ENCODE measurements at regions not wholly inside any gene's neighbourhood (a gene's known extent, or its start where the extent isn't known, plus 50 kb on each side); places are given as distances from the start of the nearest gene placed in this dataset.

DNA sequence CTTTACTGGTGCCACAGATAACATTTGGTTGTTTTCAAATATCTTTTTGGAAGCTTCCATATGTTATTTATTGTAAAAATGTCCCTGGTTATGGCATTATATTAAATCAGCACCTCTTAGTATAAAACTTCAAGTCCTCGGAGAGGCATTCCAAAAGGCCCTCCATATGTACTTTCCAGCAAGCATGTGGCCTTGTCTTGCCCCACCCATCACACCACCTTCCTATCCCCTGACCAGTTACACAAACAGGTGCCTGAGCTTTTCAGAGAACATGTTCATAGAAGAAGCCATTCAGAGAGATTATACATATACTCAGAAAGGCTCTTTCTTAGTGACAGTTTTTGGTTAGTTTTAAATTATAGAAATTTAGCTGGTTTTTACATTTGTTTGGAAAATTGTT is 92.4 kb upstream of the PRKG1 start:
- H3K9me3 Mint-ChIP-seq: no peaks in the 10 kb centered on the region
- H3K4me3 Mint-ChIP-seq: no peak overlapping the region
- no peaks in the 10 kb centered on the region for H3K4me1 Mint-ChIP-seq (ENCODE audit: low read depth)
- H3K36me3 Mint-ChIP-seq (ENCODE audit: low read depth): no peaks in the 10 kb centered on the region
- no peak for TF ChIP-seq CTCF (IDR thresholded peaks at IDR 0.05)
- H3K27ac Mint-ChIP-seq: no peak overlapping the region
- no peaks in the 10 kb centered on the region; the same call in 1 of the 2 replicates for H3K27me3 Mint-ChIP-seq (ENCODE audit: insufficient read depth)
- no peak for DNase-seq

GRCh38 chr10:50982989-50983388 is 91.3 kb upstream of the PRKG1 start:
- Mint-ChIP-seq H3K4me1 (ENCODE audit: low read depth) (no peaks in the 10 kb centered on the region), H3K27me3 (ENCODE audit: insufficient read depth) (no peaks in the 10 kb centered on the region; the same call in 1 of the 2 replicates), H3K4me3 (no peak overlapping the region), H3K9me3 (no peaks in the 10 kb centered on the region), H3K27ac (no peak overlapping the region), H3K36me3 (ENCODE audit: low read depth) (no peaks in the 10 kb centered on the region)
- DNase-seq: no peak
- TF ChIP-seq CTCF (IDR thresholded peaks at IDR 0.05): no peak

DNA sequence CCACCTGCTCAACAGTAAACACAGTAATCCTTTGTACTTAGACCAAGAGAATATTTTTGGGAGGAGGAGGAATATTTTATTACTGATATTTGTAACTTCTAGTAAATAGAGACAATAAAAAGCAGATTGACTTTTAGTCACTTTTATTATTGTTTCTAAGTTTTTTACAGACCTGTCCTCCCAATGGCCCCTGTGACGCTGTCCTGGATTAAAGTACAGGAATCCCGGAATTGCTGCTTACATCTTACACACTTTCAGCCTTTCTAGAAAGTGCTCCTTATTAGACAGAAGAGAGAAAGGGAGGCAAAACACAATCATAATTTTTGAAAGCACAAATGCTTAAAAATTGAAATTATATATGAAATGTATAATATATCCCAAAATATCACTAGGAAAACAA is 86.4 kb upstream of the PRKG1 start:
- Mint-ChIP-seq H3K36me3 (ENCODE audit: low read depth) (no peaks in the 10 kb centered on the region), H3K4me1 (ENCODE audit: low read depth) (peaks cover 23% of the 10 kb centered on the region), H3K27ac (no peak overlapping the region), H3K27me3 (ENCODE audit: insufficient read depth) (peaks cover 6% of the 10 kb centered on the region), H3K4me3 (no peak overlapping the region), H3K9me3 (no peaks in the 10 kb centered on the region)
- TF ChIP-seq CTCF (IDR thresholded peaks at IDR 0.05): no peak
- DNase-seq: no peak

DNA sequence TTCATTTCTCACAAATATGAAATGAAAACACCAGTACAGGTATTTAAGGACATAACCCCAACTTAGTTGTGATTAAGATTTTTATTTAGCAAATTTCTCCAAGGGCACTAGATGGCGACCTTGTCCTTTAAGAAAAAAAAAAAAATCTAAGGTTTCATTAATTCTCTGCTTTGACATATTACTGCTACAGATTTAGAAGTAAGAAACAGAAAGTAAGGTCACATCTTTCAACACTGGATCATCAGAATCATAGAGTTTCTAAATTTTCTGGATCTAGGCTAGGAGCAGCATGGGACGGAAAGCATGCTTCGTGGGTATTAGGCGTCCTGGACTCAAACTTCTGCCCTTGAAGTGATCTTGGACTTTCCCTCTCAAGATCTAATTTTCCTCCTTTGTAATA is 85.5 kb upstream of the PRKG1 start:
- peak; percentile 75 for TF ChIP-seq CTCF (IDR thresholded peaks at IDR 0.05)
- Mint-ChIP-seq H3K4me3 (no peak overlapping the region; the same call in 1 of the 2 replicates), H3K27me3 (ENCODE audit: insufficient read depth) (peaks cover 8% of the 10 kb centered on the region)

DNA sequence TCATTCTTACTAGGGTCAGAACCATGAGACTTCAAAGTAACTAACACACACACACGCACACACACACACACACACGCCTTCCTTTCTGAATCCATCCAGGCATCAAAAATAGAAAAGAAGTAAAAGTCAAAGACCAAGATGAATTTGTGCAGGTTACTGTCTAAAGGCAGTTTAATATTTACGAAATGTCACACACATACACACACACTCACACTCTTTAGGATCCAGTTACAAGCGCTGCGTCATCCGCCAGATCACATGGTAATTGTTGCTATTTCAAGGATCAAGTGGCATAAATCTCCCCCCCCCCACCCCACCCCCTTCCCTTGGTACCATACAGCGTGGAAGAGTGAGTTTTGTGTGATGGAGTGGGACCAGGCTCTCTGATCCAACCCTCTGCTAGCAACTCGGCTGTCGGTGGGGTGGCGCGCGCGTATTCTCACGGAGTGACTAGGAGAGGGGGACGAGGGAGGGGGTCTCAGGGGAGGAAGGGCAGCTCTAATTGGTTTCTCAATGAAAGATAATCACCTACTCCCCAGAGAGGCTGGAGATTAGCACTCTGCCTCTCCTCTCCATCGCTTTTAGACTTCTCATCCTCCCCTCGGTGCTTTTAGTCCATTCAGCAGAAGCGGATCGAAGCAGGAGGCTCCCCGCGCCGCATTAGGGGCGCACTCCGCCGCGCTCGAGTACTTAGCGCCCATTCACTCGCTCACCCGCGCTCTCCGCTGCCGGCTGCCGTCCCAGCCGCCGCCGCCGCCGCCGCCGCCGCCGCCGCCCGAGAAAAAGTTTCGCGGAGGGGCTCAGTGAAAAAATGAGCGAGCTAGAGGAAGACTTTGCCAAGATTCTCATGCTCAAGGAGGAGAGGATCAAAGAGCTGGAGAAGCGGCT is 83.5 kb upstream of the PRKG1 start:
- Mint-ChIP-seq H3K36me3 (ENCODE audit: low read depth) (no peaks in the 10 kb centered on the region), H3K27me3 (ENCODE audit: insufficient read depth) (peaks cover 8% of the 10 kb centered on the region), H3K9me3 (no peaks in the 10 kb centered on the region), H3K4me1 (ENCODE audit: low read depth) (peaks cover 35% of the 10 kb centered on the region), H3K27ac (peak overlapping the region; percentile 72), H3K4me3 (peak overlapping the region; percentile 71)
- peak; percentile 48 for DNase-seq
- no peak for TF ChIP-seq CTCF (IDR thresholded peaks at IDR 0.05)

More for the DNA sequence above, 85.5 kb upstream of the PRKG1 start:
- Mint-ChIP-seq H3K36me3 (ENCODE audit: low read depth) (no peaks in the 10 kb centered on the region), H3K9me3 (no peaks in the 10 kb centered on the region), H3K27ac (no peak overlapping the region), H3K4me1 (ENCODE audit: low read depth) (peaks cover 31% of the 10 kb centered on the region)
- DNase-seq: no peak
